Peyer's patch (tissue), 4 donors: ENCODE measurements at regions not wholly inside any gene's neighbourhood (a gene's known extent, or its start where the extent isn't known, plus 50 kb on each side); places are given as distances from the start of the nearest gene placed in this dataset.

Experiments
- CTCF ChIP-seq, 6 experiments: fragments of 450-650 bp in 4 of 6; fragments of 200-600 bp in 2 of 6; sonication (generic) in 1 of 6; IDR thresholded peaks; one replicate each; pipeline ENCODE4 v1.5.1; 2017 to 2019; ENCODE audit warnings: antibody characterized with exemption in 6 of 6, mild to moderate bottlenecking in 3 of 6, moderate library complexity in 1 of 6
- POLR2A ChIP-seq, 2 donors: fragments of 450-650 bp; IDR thresholded peaks; one replicate each; pipeline ENCODE4 v1.5.1; 2017; ENCODE audit warnings: antibody characterized with exemption in 2 of 2, mild to moderate bottlenecking in 2 of 2, moderate library complexity in 2 of 2

- TF ChIP-seq POLR2A (IDR thresholded peaks at IDR 0.05) (no peak), CTCF (IDR thresholded peaks at IDR 0.05) (no peak)
Measured at GRCh38 chr1:119226321-119226720, 85.9 kb upstream of the WARS2 start.
